Amygdala (tissue), 56 donors: ENCODE measurements at regions not wholly inside any gene's neighbourhood (a gene's known extent, or its start where the extent isn't known, plus 50 kb on each side); places are given as distances from the start of the nearest gene placed in this dataset.
"Not testable (repeated sequence)": the region's sequence is repeated elsewhere in the genome, so short reads cannot be mapped to it uniquely, and the experiment has no call there.

Experiments
- DNase-seq, 56 donors: peaks; one replicate each; lab custom pipeline; 2025; lab: John Stamatoyannopoulos, UW

DNA sequence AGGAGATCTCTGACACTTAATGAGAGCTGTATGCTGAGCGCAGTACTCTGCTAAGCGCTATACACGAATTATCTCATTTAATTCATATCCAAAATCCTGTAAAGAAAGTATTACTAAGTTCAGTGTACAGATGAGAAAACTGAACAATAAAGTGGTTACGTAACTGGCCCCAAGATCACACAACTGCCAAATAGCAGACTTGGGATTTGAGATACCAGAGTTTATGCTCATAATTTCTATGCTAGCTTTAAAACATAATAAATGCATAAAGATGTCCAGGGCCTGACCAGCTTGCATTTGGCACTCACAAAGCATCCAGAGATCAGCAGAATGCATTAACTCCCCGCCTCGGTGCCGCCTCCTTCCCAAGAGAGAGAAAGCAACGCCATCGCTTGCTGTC lies 83.2 kb upstream of the PWP1 start:
- no peak for DNase-seq

DNA sequence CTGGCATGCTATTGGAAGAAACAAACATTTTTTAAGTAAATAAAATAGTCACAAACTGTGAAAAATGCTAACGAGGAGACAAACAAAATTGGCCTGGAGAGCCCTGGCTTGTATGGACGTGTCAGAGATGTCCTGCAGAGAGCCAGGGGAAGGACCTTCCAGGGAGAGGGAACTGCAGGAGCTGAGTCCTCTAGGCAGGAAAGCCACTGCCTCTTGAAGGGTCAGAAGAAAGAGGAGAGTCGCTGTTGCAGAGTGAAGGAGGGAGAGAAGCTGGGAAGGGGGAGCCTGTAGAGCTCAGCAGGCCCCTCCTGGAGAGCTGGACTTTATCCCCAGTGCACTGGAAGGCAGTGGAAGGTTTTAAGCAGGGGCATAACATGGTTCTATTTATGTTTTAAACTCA lies 80.3 kb upstream of the PWP1 start:
- no peak for DNase-seq

DNA sequence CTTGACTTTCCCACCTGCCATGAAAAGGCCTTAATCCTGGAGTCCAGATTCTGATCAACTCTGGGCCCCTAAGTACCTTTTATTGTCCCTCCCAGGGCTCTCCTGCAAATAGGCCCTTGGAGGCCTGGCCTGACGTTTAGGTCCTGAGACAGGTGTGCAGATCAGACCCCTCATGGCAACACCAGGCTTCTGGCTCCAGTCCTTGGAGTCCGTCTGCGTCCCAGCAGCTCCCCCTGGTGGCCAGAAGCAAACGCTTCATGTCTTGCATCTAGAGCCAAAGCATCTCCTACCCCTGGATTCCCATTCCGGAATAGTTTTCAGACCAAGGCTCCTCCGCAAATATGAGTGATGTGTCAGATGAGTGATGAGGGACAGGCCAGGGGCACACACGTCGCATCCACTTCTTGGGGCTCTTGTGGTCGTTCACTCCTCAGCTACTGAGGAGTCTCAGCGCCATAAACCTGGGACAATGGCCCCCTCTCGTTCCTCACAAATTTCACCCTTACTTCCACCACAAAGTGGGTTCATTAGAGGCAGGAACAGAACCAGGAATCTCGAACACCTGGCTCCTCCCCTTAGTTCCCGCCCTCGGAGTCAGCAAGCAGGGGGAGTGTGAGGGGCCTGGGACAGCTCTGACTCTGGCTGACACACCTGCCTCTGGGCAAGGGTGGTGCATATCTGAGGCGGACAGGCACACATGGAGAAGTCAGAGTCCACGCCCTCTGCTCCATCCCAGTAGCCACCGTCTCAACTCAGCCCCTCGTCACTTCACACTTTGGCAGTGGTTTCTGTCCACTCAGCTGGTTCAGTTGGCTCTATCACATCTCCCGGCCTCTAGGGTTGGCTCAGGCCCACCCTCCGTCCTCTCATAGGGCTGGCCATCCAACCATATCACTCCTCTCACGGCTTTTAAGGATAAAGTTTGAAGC lies 77.9 kb upstream of the PWP1 start:
- DNase-seq, result peak in 54 of 56 donors; percentile 3 to 86 (median 49)

- not testable (repeated sequence) for DNase-seq
Measured at GRCh38 chr12:107608779-107609178, 76.8 kb upstream of the PWP1 start.

DNA sequence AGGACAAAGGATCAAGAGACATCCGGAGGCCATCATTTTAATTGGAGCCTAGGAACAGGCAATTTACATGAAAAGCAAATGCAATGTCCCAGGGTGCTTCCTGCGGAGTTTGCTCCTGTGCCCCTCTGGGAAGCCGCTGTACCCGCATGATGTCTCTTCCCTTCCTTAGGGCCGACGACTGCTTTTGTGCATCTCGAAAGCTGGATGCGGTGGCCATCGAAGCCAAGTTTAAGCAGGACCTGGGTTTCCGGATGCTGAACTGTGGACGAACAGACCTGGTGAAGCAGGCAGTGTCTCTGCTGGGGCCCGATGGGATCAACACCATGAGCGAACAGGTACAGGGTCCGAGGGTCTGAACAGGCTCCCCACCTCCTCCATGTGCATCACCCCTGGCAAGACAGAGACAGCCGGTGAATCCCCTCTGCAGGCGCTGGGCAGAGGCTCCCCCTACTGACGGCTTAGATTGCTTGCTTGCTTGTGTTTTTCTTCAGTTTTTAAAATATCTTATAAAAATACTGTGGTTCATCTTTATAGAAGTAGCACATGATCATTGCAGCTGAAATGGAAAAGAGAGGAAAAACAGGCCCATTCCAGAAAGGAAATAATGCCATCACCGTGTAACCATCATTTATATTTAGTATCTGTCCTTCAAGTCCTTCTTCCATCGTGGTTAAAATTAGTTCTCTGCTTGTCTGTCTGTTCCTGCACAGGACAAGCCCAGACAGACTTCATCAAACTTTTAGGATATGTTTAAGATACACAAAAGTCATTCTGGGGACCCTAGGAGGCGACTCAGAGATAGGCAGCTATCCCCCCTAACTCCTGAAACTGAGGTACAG lies 75.4 kb upstream of the PWP1 start:
- DNase-seq, result peak in 15 of 56 donors; percentile 2 to 25 (median 10)

DNA sequence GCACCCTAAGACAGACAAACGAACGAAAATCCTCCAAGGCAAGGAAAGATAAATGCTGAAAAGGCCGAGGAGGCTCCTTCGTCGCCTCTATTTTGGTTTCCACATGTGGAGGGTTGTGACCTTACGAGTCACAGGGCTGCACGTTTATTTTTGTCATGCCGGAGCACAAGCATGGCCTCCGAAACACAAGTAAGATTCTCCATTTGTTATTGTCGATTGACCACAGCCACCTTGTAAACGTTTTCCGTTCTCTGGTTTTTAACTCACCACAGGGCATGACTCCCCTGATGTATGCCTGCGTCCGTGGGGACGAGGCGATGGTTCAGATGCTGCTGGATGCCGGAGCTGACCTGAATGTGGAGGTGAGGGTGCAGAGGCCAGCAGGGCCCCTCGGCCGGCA lies 73.1 kb upstream of the PWP1 start:
- DNase-seq, result no peak

DNA sequence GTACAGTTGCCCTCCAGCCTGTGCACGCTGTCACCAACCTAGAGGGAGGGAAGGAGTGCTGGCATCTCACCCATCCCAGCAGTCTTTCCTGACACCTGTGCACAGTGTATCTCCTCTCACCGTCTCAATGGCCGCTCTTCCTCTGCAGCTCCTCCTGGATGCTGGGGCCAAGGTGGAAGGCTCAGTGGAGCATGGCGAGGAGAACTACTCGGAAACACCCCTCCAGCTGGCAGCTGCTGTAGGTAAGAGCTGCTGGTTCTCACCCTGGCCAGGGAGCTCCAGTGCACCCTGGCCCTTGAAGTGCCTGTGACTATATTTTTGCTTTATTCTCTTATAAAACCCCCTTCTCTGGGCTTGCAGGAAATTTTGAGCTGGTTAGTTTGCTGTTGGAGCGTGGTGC lies 68.7 kb upstream of the PWP1 start:
- DNase-seq, result no peak

DNA sequence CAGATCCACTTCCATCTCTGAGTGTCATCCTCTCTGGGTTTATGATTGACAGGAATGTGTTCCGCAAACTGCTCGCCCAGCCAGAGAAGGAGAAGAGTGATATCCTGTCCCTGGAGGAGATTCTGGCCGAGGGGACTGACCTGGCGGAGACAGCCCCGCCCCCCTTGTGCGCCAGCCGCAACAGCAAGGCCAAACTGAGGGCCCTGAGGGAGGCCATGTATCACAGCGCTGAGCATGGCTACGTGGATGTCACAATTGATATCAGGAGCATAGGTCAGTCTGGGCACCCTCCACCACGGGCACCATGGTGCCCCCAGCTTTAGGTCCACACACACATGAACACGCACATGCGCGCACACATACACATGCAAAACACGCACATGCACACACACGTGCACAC lies 67.5 kb upstream of the PWP1 start:
- no peak for DNase-seq

DNA sequence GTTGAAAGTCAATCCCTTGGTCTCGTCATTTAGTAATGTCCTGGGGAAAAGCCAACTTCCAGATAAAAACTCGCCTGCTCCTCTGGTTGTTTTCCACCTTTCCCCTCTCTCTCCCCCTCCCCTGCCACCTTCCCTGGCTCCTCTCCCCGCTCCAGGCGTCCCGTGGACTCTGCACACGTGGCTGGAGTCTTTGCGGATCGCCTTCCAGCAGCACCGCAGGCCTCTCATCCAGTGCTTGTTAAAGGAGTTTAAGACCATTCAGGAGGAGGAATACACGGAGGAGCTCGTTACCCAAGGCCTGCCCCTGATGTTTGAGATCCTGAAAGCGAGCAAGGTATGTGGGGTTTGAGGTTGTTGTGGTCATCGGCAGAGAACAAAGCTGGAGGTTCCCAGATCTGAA lies 65.8 kb upstream of the PWP1 start:
- no peak for DNase-seq

DNA sequence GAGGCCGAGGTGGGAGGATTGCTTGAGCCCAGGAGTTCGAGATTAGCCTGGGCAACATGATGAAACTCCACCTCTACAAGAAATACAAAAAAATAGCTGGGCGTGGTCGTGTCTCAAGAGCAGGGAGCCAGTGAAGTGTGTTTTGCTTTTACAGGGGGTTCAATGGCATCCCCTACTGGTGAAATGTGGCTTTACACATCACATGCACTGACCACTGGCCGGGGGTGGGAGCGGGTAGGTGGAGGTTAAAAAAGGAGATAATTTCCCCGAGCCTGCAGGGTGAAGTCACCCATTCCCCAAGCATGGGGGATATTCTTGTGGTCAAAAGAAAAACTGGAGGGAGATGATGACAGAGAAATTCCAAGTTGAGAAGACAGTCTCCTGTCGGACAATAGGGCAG lies 63.6 kb upstream of the PWP1 start:
- DNase-seq, result no peak

GRCh38 chr12:107624493-107624892 lies 61.1 kb upstream of the PWP1 start:
- no peak for DNase-seq

- no peak for DNase-seq
Measured at GRCh38 chr12:107631715-107632114, 53.9 kb upstream of the PWP1 start.

DNA sequence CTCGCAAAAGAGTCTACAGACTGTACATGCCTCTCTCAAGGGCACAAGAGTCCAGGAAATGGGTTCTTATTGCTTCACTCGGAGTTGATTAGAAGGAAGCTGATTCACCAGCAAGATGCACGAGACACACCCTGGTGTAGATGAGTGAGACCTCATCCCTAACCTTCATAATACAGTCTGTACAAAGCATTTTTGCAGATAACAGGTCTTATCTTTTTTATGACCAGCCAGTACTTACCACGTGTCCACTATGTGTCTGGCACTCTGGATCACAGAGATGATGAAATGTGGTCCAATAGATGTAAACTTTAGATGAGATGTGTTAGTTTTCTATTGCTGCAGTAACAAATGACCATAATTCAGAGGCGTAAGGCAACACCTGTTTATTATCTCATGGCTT lies 53.4 kb upstream of the PWP1 start:
- no peak for DNase-seq

DNA sequence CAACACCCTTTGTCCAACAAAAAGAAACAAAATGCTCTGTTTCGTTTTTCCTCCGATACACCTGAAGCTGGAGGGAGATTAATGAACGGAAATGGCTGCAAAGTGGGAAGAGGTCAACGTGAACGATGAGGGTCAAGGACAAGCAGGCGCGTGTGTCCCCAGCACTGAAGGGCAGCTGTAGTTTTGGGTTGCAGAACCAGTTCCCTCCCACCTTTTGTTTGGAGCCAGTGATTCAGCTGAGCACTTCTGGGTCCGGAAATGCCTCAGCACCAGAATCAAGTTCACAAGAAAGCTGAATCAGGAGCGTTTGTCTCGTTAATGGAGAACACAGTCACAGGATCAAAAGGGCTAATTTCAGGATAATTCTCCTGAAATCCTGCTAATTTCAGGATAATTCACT lies 51.1 kb upstream of the PWP1 start:
- DNase-seq, result no peak

- no peak for DNase-seq
Measured at GRCh38 chr12:107635139-107635538, 50.5 kb upstream of the PWP1 start.
